ENCODE measurements at regions not wholly inside any gene's neighbourhood (a gene's known extent, or its start where the extent isn't known, plus 50 kb on each side); places are given as distances from the start of the nearest gene placed in this dataset.

DNA sequence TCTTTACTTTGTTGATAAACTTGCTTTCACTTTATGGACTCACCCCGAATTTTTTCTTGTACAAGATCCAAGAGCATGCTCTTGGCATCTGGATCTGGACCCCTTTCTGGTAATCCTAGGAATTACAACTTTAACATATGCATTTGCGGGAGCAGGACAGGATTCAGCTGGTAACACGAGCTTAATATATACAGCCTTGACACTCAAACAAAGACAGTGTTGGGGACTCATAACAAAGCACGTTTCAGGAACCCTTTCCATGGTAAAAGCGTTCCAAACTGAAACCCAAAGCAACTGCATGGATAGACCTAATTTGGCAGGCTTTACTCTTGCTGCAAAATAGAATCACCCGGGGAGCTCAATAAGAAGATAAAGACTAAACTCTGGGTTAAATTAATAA lies 349.7 kb upstream of the AMELY start:
- no peaks in the 10 kb centered on the region; the same call in 1 of the 2 replicates for H3K36me3 ChIP-seq (ENCODE audit: insufficient read depth, low read length)
- no peak overlapping the region for H3K4me2 ChIP-seq (ENCODE audit: low read length)
- no peaks in the 10 kb centered on the region for H4K20me1 ChIP-seq (ENCODE audit: insufficient read depth, low read length)
- H3K79me2 ChIP-seq (ENCODE audit: insufficient read depth, low read length) = no peaks in the 10 kb centered on the region
- no peaks in the 10 kb centered on the region for H3K9me3 ChIP-seq (ENCODE audit: low read length)
- H3K4me3 ChIP-seq (ENCODE audit: low read depth, low read length, poor library complexity, severe bottlenecking) = no peak overlapping the region
- H3K27me3 ChIP-seq (ENCODE audit: insufficient read depth, low read length) = no peaks in the 10 kb centered on the region
- no peak overlapping the region for H2AFZ ChIP-seq (ENCODE audit: low read length)
- H3K9ac ChIP-seq (ENCODE audit: low read length) = no peak overlapping the region
- H3K4me1 ChIP-seq (ENCODE audit: insufficient read depth, low read length, severe bottlenecking) = no peaks in the 10 kb centered on the region
- no peak overlapping the region for H3K27ac ChIP-seq (ENCODE audit: low read depth, low read length, poor library complexity, severe bottlenecking)
- no peaks in the 10 kb centered on the region for H3K9me2 ChIP-seq (ENCODE audit: low read depth, low read length)
- H3F3A ChIP-seq (ENCODE audit: insufficient read depth, low read length) = no peaks in the 10 kb centered on the region
- TF ChIP-seq, protein P1, sequence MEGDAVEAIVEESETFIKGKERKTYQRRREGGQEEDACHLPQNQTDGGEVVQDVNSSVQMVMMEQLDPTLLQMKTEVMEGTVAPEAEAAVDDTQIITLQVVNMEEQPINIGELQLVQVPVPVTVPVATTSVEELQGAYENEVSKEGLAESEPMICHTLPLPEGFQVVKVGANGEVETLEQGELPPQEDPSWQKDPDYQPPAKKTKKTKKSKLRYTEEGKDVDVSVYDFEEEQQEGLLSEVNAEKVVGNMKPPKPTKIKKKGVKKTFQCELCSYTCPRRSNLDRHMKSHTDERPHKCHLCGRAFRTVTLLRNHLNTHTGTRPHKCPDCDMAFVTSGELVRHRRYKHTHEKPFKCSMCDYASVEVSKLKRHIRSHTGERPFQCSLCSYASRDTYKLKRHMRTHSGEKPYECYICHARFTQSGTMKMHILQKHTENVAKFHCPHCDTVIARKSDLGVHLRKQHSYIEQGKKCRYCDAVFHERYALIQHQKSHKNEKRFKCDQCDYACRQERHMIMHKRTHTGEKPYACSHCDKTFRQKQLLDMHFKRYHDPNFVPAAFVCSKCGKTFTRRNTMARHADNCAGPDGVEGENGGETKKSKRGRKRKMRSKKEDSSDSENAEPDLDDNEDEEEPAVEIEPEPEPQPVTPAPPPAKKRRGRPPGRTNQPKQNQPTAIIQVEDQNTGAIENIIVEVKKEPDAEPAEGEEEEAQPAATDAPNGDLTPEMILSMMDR (IDR thresholded peaks at IDR 0.05; ENCODE audit: low read length) = no peak
- TF ChIP-seq EZH2 (IDR thresholded peaks at IDR 0.05; ENCODE audit: borderline replicate concordance, low read length) = no peak

DNA sequence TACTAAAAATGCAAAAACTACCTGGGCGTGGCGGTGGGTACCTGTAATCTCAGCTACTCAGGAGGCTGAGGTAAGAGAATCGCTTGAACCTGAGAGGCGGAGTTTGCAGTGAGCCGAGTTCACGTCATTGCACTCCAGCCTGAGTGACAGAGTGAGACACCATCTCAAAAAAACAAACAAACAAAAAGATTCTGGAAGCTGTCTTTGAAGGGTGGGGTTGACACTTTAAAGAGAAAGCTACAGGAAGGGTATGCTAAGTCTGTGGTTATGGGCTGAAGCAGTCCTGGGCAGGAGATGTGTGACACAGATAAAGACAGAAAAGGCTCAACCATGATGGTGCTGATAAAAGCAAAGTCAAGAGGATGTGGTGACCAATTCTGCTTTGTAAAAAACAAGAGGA lies 328.5 kb upstream of the AMELY start:
- no peaks in the 10 kb centered on the region for H3K27me3 ChIP-seq (ENCODE audit: insufficient read depth, low read length)
- no peak overlapping the region for H3K27ac ChIP-seq (ENCODE audit: low read depth, low read length, poor library complexity, severe bottlenecking)
- no peaks in the 10 kb centered on the region for H3K9me2 ChIP-seq (ENCODE audit: low read depth, low read length)
- H3K4me3 ChIP-seq (ENCODE audit: low read depth, low read length, poor library complexity, severe bottlenecking) = no peak overlapping the region
- no peak overlapping the region for H3K4me2 ChIP-seq (ENCODE audit: low read length)
- no peaks in the 10 kb centered on the region for H3F3A ChIP-seq (ENCODE audit: insufficient read depth, low read length)
- no peaks in the 10 kb centered on the region for H3K4me1 ChIP-seq (ENCODE audit: insufficient read depth, low read length, severe bottlenecking)
- no peaks in the 10 kb centered on the region for H3K9me3 ChIP-seq (ENCODE audit: low read length)
- no peaks in the 10 kb centered on the region for H3K79me2 ChIP-seq (ENCODE audit: insufficient read depth, low read length)
- no peak overlapping the region for H2AFZ ChIP-seq (ENCODE audit: low read length)
- H4K20me1 ChIP-seq (ENCODE audit: insufficient read depth, low read length) = no peaks in the 10 kb centered on the region
- no peak overlapping the region for H3K9ac ChIP-seq (ENCODE audit: low read length)
- TF ChIP-seq EZH2 (IDR thresholded peaks at IDR 0.05; ENCODE audit: borderline replicate concordance, low read length) = no peak
- TF ChIP-seq, protein P1 (IDR thresholded peaks at IDR 0.05; ENCODE audit: low read length) = no peak
- H3K36me3 ChIP-seq (ENCODE audit: insufficient read depth, low read length) = no peaks in the 10 kb centered on the region

DNA sequence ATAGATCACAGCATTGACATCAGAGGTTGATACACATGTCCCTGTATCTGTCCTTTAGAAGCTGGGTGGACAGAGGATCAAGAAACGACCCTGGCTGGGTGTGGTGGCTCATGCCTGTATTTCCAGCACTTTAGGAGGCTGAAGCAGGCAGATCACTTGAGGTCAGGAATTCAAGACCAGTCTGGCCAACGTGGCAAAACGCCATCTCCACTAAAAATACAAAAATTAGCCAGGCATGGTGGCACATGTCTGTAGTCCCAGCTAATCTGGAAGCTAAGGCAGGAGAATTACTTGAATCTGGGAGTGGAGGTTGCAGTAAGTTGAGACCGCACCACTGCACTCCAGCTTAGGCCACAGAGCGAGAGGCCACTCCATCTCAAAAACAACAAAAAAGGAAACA lies 300.4 kb upstream of the AMELY start:
- Histone ChIP-seq H2AFZ (ENCODE audit: low read length) (no peak overlapping the region), H3F3A (ENCODE audit: insufficient read depth, low read length) (no peaks in the 10 kb centered on the region), H3K4me1 (ENCODE audit: insufficient read depth, low read length, severe bottlenecking) (no peaks in the 10 kb centered on the region), H3K4me2 (ENCODE audit: low read length) (no peak overlapping the region), H3K9me2 (ENCODE audit: low read depth, low read length) (no peaks in the 10 kb centered on the region), H3K27ac (ENCODE audit: low read depth, low read length, poor library complexity, severe bottlenecking) (no peak overlapping the region), H3K27me3 (ENCODE audit: insufficient read depth, low read length) (no peaks in the 10 kb centered on the region), H3K36me3 (ENCODE audit: insufficient read depth, low read length) (no peaks in the 10 kb centered on the region), H3K4me3 (ENCODE audit: low read depth, low read length, poor library complexity, severe bottlenecking) (no peak overlapping the region), H4K20me1 (ENCODE audit: insufficient read depth, low read length) (no peaks in the 10 kb centered on the region), H3K9me3 (ENCODE audit: low read length) (no peaks in the 10 kb centered on the region), H3K9ac (ENCODE audit: low read length) (no peak overlapping the region), H3K79me2 (ENCODE audit: insufficient read depth, low read length) (no peaks in the 10 kb centered on the region)
- TF ChIP-seq, protein P1 (IDR thresholded peaks at IDR 0.05; ENCODE audit: low read length) = no peak
- no peak for TF ChIP-seq EZH2 (IDR thresholded peaks at IDR 0.05; ENCODE audit: borderline replicate concordance, low read length)
